ENCODE measurements at regions not wholly inside any gene's neighbourhood (a gene's known extent, or its start where the extent isn't known, plus 50 kb on each side); places are given as distances from the start of the nearest gene placed in this dataset.

DNA sequence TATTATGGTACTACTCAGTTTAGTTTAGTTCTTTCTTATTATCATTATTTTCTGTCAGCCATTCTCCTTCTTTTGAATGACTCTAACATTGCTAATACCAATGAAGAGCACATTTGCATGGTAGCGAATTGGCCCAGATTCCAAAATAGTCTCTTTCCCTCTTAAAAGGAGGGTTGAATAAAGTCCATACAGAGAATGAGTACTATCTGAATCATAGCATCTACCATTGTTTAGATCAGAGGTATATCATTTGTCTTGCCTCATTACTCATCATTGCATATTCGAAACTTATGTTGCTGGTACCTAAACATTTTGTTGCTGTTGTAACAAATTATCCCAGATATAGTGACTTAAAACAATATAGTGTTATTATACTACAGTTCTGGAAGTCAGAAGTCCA is 1235.3 kb upstream of the ATXN8OS start:
- Histone ChIP-seq H3K36me3 (ENCODE audit: control insufficient read depth, insufficient read depth, low read length) (no peaks in the 10 kb centered on the region), H3K27me3 (ENCODE audit: control insufficient read depth, insufficient read depth, low read length) (no peaks in the 10 kb centered on the region)
- no peak for DNase-seq (ENCODE audit: low read depth)

DNA sequence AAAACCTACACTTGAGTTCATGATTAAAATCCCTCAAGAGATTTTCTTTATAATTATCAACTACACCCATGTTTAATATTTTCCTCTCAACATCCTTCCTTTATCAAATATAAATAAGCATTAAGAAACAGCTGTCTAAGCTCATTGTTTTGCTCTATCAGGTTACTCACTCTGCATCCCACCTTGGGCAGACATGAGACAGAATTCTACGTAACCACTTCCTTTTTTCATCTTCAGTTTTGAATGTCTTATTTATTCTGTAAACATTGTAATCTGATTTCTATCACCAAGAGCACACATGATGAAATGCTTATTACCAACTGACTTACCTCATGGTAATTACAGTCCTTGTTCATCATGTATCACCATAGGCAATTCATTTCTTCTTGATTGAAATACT is 1256.6 kb upstream of the ATXN8OS start:
- H3K4me3 ChIP-seq (ENCODE audit: low read depth, low read length), result no peak overlapping the region
- TF ChIP-seq, protein P1, sequence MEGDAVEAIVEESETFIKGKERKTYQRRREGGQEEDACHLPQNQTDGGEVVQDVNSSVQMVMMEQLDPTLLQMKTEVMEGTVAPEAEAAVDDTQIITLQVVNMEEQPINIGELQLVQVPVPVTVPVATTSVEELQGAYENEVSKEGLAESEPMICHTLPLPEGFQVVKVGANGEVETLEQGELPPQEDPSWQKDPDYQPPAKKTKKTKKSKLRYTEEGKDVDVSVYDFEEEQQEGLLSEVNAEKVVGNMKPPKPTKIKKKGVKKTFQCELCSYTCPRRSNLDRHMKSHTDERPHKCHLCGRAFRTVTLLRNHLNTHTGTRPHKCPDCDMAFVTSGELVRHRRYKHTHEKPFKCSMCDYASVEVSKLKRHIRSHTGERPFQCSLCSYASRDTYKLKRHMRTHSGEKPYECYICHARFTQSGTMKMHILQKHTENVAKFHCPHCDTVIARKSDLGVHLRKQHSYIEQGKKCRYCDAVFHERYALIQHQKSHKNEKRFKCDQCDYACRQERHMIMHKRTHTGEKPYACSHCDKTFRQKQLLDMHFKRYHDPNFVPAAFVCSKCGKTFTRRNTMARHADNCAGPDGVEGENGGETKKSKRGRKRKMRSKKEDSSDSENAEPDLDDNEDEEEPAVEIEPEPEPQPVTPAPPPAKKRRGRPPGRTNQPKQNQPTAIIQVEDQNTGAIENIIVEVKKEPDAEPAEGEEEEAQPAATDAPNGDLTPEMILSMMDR (IDR thresholded peaks at IDR 0.05; ENCODE audit: insufficient read depth, low read length, poor library complexity, severe bottlenecking), result no peak
- H3K36me3 ChIP-seq (ENCODE audit: control insufficient read depth, insufficient read depth, low read length), result no peaks in the 10 kb centered on the region
- DNase-seq (ENCODE audit: low read depth), result no peak
- no peaks in the 10 kb centered on the region for H3K27me3 ChIP-seq (ENCODE audit: control insufficient read depth, insufficient read depth, low read length)

More for the DNA sequence above, 1235.3 kb upstream of the ATXN8OS start:
- no peak overlapping the region for H3K4me3 ChIP-seq (ENCODE audit: low read depth, low read length)
- TF ChIP-seq, protein P1 (IDR thresholded peaks at IDR 0.05; ENCODE audit: insufficient read depth, low read length, poor library complexity, severe bottlenecking), result no peak

DNA sequence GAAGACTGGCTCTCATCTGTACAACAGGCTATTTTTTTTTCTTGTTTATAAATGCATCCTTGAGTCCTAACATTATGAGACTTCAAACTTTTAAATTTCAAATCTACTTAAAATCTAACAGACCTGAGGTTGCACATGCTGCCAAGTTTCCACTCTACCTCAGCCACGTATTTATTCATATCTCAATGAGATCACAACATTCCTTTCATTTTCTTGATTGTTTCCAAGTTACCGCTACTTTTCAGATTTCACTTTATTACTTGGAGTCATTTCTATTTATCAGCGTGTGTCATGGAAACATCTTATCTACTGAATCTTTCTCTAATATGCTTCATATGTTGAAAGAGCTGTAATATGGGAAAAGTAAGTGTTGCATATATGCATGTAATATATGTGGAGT is 1257.5 kb upstream of the ATXN8OS start:
- no peaks in the 10 kb centered on the region for H3K36me3 ChIP-seq (ENCODE audit: control insufficient read depth, insufficient read depth, low read length)
- TF ChIP-seq, protein P1 (IDR thresholded peaks at IDR 0.05; ENCODE audit: insufficient read depth, low read length, poor library complexity, severe bottlenecking), result no peak
- no peak for DNase-seq (ENCODE audit: low read depth)
- H3K27me3 ChIP-seq (ENCODE audit: control insufficient read depth, insufficient read depth, low read length), result no peaks in the 10 kb centered on the region
- no peak overlapping the region for H3K4me3 ChIP-seq (ENCODE audit: low read depth, low read length)

DNA sequence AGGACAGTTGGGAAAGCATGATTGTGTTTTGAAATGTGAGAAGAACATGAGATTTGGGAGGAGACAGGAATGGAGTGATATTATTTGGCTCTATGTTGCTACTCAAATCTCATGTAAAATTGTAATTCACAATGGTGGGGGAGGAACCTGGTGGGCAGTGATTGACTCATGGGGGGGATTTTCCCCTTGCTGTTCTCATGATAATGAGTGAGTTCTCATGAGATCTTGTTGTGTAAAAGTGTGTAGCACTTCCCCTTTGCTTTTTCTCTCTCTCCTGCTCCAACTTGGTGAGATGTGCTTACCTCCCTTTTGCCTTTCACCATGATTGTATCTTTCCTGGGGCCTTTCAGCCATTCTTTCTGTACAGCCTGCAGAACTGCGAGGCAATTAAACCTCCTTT is 1261.0 kb upstream of the ATXN8OS start:
- Histone ChIP-seq H3K4me3 (ENCODE audit: low read depth, low read length) (no peak overlapping the region), H3K27me3 (ENCODE audit: control insufficient read depth, insufficient read depth, low read length) (no peaks in the 10 kb centered on the region), H3K36me3 (ENCODE audit: control insufficient read depth, insufficient read depth, low read length) (no peaks in the 10 kb centered on the region)
- DNase-seq (ENCODE audit: low read depth), result no peak
- TF ChIP-seq, protein P1 (IDR thresholded peaks at IDR 0.05; ENCODE audit: insufficient read depth, low read length, poor library complexity, severe bottlenecking), result no peak

DNA sequence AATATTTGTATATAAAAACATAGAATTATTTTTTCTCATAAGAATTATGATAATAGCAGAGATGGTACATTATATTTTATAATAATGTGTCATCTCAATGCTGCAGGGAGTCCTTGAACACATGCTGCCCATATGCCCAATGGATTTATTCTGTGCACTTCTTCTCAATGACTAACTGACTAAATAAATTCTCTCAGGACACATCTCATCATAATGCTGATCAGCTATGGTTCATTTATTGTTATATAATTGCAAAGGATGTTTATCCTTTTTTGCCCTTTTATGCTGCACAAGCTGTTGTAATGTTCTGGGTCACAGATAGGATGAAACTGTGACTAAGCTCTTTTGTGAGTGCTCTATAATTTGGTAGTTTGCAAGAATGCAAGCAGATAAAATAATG is 1273.3 kb upstream of the ATXN8OS start:
- H3K27me3 ChIP-seq (ENCODE audit: control insufficient read depth, insufficient read depth, low read length), result no peaks in the 10 kb centered on the region
- H3K36me3 ChIP-seq (ENCODE audit: control insufficient read depth, insufficient read depth, low read length), result no peaks in the 10 kb centered on the region
- TF ChIP-seq, protein P1 (IDR thresholded peaks at IDR 0.05; ENCODE audit: insufficient read depth, low read length, poor library complexity, severe bottlenecking), result no peak
- H3K4me3 ChIP-seq (ENCODE audit: low read depth, low read length), result no peak overlapping the region
- no peak for DNase-seq (ENCODE audit: low read depth)

DNA sequence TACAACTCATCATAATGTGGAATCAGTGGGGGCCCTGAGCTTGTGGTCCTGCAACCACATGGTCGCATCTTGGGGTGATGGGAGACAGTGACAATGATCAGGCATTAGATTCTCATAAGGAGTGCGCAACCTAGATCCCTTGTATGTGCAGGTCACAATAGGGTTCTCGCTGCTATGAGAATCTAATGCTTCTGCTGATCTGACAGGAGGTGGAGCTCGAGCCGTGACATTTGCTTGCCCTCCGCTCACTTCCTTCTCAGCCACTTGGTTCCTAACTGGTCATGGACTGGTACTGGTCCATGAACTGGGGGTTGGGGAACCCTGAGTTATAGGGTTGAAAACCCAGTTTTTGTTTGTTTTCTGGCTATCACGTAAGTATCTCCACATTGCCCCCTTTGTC is 1290.9 kb upstream of the ATXN8OS start:
- Histone ChIP-seq H3K36me3 (ENCODE audit: control insufficient read depth, insufficient read depth, low read length) (no peaks in the 10 kb centered on the region), H3K27me3 (ENCODE audit: control insufficient read depth, insufficient read depth, low read length) (no peaks in the 10 kb centered on the region), H3K4me3 (ENCODE audit: low read depth, low read length) (no peak overlapping the region)
- TF ChIP-seq, protein P1 (IDR thresholded peaks at IDR 0.05; ENCODE audit: insufficient read depth, low read length, poor library complexity, severe bottlenecking), result no peak
- DNase-seq (ENCODE audit: low read depth), result no peak
